Activated CD8-positive, alpha-beta memory T cell treated with anti-CD3 and anti-CD28 coated beads for 4 hours (primary cell): ENCODE measurements at regions not wholly inside any gene's neighbourhood (a gene's known extent, or its start where the extent isn't known, plus 50 kb on each side); places are given as distances from the start of the nearest gene placed in this dataset.

Experiments
- DNase-seq, 2 donors: peaks; one replicate each; pipeline ENCODE4 v3.0.0-alpha.2; 2020; ENCODE audit warnings: low read depth in 2 of 2

DNA sequence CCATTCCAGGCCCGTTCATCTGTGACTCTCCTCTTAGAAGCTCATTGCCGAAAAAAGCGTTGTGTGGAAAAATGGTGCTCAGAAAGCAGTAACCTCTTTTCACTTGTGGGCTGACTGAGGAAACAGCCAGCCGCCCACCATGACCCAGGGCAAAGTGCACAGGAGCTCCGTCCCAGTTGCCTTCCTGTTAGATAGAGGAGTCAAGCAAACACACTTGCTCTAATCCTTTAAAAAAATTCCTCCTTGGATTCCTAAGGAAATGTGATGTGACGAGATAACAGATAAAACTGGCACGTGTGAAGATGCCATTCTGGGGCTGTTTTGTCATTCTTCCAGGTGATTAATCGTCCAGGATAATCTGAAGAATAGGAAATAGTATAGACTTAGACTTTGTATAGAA lies 396.8 kb upstream of the DDHD1 start:
- no peak for DNase-seq

DNA sequence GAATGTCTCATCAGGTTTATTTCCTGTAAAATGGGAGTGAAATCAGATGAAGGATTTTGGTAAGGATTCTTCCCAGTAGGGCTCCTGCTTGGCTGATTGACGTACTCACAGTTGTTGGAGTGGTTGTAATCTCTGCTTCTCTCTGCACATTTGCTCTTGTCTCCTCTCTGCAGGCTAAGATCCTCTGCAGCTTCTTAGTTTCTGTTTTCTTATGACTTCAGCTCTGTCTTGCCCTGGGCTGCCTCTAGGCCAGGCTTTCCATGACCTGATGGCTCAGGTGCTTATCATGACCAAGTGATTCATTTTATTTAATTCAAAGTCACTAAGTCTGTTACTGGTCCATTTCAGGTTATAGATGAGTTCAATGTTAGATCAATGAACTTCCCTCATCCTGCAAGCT lies 394.5 kb upstream of the DDHD1 start:
- no peak for DNase-seq

DNA sequence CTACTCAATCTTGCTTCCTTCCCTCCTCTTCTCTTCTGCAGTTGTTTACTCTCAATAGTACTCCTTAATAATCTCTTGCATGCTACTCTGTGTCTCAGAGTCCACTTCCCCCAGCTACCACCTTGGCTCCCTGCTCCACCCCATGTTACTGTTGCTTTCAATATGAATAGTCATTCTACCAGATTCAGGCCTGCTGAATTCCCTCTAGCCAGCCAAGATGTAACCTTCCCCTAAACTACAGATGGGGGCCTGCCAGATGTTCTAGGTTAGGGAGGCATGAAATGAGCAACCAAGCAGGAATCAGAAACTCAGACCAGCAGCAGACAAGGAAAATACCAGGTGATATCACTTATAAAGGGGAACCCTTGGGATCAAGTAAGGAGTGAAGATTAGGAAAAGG lies 392.1 kb upstream of the DDHD1 start:
- no peak for DNase-seq

DNA sequence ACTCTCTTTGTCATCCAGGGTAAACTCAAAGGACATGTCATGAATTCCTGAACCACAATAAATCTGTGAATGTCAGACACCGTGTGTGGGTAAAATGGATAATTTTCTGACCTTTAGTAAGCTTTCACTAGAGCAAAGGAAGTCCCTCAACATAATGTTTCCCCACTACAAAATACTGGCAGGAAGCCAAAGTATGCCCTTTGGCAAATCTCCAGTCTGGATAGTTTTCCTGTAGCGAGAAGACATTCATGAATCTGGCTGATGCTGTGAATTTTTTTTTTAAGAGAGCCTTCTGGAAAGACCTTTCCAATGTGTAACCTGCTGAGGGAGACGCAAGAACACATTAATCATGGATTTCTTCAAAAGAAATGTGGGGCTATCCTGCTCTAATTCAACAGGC lies 389.6 kb upstream of the DDHD1 start:
- DNase-seq = no peak

DNA sequence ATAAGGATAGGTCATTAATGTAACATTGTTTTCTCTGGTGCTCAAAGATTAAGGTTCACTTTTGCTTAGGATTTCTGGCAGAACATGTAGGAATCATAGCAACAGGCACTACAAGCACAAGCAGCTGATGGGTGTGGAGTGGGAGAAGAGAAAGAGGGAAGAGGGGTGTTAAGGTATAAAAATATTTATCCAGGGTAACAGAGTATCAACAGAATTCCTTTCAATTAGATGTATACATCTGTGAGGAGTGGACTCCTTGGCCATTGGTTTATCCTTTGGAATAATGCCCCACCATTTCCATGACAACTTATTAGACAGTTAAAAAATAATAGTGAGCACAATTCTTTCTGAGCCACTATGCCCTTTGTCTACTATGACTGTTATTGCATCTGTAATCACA lies 388.3 kb upstream of the DDHD1 start:
- DNase-seq = no peak

DNA sequence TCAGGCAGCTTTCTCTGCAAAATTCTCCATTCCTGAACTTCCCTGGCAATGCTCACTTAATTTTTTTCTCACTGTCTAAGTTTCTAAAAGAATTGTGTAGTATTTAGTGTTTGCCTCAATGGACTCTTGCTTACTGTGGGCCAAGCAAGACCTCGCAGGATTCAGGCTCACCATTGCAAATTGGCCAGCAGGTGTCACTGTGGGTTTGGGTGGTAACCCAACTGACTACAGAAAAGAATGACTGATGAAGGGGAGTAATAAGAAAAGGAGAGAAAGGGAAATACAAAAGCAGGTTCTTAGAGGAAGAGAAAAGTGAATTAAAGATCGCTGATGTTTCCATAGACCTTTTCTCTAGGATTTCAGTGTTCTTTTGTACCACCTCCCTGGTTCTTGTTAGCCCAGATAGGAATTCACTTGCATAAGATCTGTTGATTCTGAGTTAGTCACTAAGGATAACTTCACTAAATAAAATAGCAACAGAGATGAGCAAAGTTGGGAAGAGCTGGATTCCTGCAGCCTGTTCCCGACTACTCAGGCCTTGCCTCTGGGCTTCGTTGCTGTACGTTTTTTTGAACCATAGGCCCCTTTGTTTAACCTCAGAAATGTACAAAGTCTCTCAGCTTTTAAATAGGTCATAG lies 386.5 kb upstream of the DDHD1 start:
- no peak for DNase-seq

DNA sequence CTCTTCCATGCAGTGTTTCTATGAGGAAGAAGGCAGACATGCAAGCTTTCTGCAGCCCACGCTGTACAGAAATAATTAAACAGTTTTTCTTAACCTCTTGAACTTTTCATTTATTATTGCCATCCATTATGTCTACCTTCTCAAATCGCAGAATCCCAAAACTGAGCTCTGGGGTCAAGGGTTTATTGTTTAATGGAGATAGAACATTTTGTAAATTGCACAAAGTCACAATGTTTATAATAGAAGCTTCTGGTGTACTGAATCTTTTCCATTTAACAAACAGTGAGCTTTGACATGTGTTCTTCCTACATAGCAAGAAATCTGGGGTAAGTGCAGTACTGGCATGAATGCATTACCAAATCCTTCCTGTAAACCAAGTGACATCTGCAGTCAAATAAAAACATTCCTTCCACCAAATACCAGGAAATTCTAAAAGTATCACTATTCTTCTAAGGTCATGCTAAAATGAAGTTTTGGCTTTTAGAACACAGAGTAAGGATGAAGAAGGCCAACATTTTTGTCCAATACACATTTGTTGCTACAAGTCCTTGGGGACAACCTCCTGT lies 385.3 kb upstream of the DDHD1 start:
- DNase-seq = no peak

DNA sequence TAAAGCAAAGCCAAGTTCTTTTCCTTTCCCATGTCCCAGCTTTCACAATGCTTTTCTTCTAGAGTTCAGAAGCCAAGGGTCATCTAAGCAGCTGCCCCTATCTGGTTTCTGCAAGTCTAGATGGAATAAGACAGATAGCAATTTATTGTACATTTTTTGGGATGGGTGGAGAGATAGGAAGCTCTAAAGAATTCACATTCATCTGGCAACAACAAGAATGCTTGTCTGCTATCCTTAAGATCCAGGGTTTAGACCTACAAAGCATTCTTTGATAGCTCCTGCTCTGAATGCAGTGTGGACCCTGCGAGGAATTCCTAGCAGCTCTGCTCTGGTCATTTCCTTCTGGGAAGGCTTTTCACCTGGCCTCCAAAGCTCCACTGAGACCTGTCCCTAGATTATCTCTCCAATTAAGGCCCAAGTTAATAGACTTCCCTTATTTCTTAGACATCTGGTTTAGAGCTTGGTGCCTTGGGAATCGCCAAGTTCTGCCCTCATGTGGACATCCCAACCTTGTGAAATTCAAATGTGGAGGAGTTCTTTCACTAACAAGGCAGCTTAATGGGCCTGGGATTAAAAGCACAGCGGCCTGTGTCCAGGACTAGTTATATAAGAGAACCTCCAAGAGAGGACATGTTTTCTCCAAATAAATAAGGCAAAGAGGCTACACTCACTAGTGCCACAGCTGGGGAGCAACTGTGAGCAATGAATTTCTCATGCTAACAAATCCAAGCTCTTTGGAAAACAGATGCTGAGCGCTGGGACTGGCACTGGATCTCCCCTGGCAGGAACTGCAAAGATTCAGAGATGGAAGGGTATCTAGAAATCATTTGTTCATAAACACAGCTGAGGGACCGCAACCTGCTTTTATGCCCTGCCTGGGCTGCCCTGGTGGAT lies 384.5 kb upstream of the DDHD1 start:
- no peak for DNase-seq

DNA sequence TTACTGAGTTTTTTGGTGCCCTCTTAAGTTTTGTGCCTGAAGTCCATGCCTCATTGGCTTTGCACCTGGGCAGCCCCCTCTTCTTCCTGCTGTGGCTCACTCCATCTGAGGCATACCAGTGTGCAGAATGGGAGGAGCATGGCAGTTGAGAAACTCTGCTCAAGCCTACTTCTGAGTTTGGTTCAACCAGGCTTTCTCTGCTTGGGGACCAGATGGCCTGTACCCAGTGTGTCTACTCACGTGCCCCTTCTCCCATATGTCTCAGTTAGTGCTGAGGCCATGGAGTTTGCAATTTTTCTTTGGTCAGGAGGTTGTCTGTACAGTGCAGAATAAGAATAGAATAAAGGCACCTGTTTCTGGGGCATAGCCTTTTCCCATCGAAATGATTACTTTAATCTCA lies 383.3 kb upstream of the DDHD1 start:
- DNase-seq = no peak

DNA sequence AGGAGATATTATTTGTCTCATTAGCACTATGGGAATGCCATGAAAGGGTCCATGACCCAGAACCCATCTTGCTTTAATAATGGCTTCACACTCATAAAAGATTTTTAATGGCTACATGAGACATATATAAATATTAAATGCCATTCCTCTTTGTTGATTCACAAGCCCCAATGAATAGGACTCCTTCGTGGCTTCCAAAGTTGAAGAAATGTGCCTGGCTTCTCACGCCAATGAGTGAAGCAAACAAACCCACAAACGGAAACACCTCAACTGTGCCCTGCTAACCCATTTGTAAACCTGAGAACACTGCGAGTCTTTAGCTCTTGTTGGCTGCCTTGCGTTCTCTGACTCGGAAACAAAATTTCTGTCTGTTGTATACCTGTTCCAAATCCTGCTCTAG lies 381.7 kb upstream of the DDHD1 start:
- no peak for DNase-seq

DNA sequence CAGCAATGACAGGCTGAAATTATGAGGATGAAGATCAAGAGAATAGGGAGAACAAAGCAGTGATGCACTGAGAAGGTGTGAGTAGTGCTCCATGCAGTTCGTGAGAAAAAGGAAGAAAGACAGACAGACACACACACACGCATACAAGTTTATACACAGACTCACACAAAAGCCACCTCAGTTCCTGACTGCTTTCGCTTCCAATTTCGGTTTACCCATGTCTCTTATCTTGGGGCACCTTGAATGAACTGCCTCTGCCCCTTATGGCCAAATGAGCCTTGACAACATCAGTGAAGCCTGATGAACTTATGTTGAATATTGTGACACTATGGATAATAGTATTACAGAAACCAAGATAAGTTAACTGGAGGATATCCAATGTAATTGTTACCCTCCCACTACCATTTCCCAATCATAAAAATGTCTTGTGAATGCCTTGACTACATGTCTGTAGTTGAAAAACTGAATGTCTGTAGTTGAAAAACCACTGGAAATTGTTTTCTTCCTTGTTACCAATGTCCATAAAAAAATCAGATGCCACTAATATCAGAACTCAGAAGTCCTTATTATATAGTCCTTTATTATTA lies 380.4 kb upstream of the DDHD1 start:
- no peak for DNase-seq

DNA sequence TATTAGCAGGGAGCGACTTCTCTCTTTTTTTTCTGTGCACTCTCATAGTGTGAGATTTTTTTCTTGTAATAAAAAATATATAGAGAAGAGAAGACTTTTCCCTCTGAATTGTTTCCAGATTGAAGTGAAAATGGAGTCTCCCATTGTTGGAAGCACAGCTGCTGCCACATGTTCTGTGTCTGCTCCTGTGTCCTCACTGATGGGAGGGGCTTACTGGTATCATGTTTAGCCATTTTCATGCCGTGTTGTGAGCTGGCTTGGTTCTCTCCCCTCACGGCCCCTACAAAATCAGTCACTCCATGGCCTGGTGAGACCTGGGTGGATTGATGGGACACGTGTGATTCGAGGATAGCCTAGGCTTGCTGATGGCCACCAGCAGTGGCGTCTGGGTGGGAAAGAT lies 379.7 kb upstream of the DDHD1 start:
- no peak for DNase-seq

DNA sequence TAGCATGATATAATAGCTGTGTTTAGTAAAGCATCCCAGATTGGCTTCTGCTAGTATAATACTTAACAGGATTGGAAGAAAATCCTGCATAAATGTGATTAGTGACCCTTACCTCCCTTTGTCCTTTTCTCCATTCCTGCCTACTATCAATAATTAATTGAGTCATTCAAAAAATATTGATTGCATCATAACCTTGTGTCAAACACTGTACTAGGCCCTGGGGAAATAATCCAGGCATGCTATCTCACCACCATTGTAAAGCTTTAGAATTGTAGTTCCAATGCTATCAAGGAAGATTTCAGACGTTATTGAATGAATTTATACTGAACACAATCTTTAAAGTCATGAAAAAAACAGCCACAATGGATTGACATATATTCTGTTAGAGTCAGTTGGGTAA lies 378.6 kb upstream of the DDHD1 start:
- DNase-seq = no peak

DNA sequence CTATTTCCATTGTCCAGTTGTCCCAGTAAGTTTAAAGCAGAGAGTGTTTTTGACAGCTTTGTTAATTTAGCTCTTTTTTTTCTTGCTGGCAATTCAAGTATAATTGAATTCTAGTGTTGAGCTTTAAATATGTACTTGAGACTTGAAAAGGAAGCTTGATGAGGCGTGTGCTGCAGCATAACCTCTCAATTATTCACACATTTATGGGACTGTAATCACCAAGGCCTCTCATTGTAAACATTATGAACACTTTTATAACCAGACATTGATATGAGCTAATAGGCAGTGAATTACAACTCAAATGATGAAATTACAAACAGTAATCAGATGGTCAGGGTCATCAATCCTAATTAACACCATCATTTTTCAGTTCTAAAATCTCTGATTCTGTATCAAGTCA lies 378.0 kb upstream of the DDHD1 start:
- no peak for DNase-seq

DNA sequence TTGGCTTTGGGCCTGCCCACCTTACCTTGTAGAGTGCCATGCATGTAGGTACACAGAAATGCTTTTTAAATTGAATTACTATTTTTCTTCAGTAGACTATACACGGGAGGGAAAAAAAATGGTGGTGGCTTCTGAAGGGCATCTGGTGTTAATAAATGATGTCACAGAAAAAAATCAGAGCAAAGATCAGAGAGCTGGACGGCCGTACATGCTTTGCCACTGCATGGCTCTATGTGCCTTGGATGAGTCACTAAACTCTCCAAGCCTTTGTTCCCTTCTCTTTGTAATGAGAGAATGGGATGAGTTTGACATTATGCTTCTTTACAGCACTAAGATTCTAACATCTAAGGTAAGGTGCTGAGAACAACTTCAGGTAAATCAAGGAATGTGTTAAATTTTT lies 376.4 kb upstream of the DDHD1 start:
- no peak for DNase-seq

DNA sequence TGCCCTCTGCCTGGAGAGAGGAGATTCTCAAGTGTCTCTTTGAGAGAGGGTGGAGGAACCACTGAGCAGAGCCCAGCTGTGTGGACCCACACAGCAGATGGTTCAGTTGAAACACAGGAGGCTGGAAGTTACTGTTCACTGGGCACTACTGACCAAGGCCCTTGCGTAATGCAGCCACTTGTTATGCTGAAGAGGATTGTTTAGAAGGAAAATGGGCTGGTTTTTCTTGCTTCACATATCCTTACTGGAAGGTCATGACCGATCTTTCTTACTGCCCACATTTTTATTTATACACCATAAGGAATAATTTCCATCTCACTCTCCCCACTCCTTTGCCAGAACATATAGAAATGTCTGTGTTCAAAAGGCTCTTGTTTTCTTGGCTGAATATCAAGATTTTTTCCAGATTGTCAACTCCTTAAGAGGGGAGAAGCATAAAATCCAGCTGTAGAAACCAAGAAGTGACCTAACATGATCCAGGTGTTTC lies 375.1 kb upstream of the DDHD1 start:
- DNase-seq = no peak

DNA sequence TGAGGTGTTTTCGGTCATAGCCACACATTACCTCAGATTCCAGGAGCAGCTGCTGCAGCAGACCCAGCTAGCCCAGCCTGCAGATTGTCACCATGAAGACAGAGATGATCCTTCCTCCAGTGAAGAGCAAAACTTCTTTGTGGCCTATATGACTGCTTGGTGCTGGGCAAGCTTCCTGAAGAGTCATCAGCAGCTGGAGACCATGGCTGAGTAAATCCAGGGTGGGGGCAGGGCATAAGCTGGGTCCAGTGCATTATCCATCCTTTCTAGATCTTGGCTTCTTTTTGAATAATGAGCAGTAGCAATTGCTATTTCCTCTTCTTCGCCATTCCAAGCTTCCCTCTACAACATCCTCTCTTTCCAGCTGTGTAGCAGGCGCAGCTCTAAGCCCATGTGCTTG lies 373.1 kb upstream of the DDHD1 start:
- DNase-seq = no peak

DNA sequence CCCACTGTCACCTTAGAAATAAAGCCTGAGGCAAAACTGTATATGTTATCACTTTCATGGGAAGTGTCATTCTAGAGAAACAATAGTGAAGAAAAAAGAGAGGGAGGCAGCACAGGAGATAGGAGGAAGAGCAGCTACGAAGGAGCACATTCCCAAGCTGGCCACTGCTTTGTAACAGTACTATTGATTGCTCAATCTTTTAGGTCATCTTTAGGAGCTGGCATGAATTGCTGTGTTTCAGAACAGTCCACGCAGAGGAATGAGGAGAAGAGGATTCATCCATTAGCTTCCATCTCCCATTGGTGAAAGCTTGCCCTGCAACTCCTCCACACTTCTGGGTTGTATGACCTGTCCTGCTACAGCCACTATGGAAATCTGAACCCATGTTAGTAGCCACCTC lies 372.5 kb upstream of the DDHD1 start:
- no peak for DNase-seq

DNA sequence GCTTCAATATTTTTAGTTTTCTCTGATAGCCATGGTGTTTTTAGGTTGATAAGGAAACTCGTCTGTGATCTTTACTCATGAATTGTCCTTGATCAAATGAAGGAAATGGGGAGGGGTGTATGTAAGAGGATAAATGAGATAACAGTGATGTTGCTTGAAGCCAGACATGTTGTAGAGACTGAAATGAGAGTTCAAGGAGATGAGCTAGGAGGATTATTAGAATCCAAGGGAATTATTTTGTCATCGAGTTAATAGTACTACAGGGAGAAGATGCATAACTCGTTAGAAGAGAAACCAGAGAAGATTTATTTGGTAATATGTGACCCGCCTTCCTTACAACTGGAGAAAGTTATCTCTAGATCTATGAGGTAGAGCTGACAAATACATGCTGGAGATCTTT lies 371.3 kb upstream of the DDHD1 start:
- no peak for DNase-seq

DNA sequence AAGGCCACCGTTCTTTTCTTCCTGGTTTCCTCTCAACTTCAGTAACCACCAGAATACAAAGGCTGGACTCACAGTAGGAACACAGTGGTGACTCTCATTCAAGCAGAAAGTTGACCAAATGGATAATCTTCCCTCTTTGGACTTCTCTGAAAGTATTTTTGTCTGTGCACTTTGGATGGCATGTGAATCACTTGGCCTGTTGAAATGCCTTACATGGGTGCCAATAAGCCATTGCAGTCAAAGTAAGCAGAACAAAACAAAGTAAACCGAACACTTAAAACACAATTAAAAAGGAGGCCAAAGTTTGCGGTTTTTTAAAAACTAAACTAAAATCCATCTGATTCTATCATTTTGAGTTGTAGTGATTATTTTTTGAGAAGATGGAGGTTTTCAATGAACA lies 370.1 kb upstream of the DDHD1 start:
- no peak for DNase-seq

DNA sequence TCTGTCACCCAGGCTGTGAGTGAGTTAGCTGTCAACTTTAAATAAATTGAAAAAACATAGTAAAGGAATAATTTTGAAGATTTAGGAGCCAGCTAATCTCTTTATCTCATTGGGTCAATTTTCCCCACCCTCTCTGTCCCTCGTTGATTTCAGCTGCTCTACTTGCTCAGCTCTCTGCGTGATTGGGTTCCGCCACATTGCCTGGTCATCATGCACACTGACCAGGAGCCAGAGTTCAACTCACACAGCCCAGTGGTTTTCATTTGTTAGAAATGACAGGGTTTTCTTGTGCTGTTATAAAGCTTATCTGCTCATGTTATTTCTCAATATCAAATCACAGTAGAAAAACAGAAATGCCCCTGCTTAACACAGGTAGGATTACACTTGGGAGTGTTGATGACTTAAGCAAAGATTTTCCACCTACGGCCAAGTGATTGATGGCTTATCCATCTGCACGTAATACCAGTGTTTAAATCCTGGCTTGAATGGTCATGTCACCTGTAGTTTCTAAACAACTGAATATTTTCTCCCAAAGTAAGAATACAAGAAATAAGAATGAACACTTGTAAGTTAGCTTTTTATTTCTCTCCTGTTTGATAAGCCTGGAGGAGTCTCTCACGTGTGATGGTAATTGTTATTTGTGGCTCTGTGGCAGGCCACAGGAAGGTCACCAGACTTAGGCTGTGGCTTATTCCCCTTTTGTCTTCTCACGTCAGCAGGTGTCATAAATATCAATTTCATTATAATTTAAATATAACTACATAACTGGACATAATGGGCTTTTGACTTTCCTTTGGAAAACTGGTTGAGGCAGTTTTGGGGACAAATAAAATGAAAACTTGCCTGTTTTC lies 367.2 kb upstream of the DDHD1 start:
- DNase-seq = no peak

DNA sequence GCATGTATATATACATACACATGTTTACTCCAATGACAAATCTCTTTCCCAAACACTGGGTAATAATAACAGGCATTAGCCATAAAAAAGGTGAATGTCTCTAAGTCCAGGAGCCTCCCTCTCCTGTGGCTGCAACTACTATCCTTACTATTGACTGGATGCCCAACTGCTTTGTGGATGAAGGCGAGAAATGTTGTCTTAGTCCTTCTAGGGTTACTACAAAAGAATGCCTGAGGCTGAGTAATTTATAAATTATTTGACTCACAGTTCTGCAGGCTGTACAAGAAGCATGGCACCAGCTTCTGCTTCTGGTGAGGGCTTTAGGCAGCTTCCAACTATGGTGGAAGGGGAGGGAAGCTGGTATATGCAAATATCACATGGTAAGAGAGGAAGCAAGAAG lies 366.0 kb upstream of the DDHD1 start:
- no peak for DNase-seq
